ENCODE measurements at regions not wholly inside any gene's neighbourhood (a gene's known extent, or its start where the extent isn't known, plus 50 kb on each side); places are given as distances from the start of the nearest gene placed in this dataset.

DNA sequence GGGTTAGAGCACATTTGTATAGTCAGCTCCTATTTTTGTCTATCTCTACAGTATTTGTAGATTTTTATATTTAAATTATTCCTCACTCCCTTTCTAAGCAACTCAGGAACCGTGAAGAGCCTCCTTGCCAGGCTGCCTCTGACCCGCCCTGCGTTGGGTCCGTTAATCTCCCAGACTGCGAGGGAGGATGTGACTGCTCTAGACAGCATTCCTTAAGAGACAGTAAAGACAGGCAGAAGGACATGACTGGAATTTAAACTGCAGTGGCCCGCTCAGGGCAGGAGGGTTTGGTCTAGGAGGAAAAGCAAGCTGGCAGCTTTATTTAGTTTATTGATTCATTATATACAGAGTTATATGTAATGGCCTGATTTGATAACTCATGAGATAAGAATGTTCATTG, 413.7 kb downstream of the TMEM135 start:
- Histone ChIP-seq H3K4me2 (ENCODE audit: insufficient read depth, insufficient read length, low read length) (no peak overlapping the region), H3K9me3 (ENCODE audit: control insufficient read depth, low read depth, low read length) (no peaks in the 10 kb centered on the region), H3K56ac (ENCODE audit: insufficient read length, low read depth, low read length) (no peak overlapping the region)

More for the DNA sequence above, 413.7 kb downstream of the TMEM135 start:
- Histone ChIP-seq H2BK12ac (ENCODE audit: insufficient read length, low read depth, low read length) (no peak overlapping the region), H4K5ac (ENCODE audit: insufficient read length, low read depth, low read length) (no peak overlapping the region), H4K8ac (replicated peaks; ENCODE audit: insufficient read length, low read depth, low read length) (no peak overlapping the region), H2BK20ac (ENCODE audit: low read depth, low read length, poor library complexity, severe bottlenecking) (no peak overlapping the region), H2BK5ac (ENCODE audit: insufficient read length, low read length) (no peak overlapping the region), H2BK120ac (ENCODE audit: low read depth, low read length, poor library complexity, severe bottlenecking) (no peak overlapping the region), H3K27me3 (ENCODE audit: insufficient read depth, low read length) (no peaks in the 10 kb centered on the region), H3K18ac (ENCODE audit: insufficient read length, low read depth, low read length) (no peak overlapping the region), H3T11ph (ENCODE audit: low read length) (no peak overlapping the region), H4K91ac (ENCODE audit: insufficient read length, low read depth, low read length) (no peak overlapping the region), H2AK5ac (ENCODE audit: insufficient read length, low read length) (no peak overlapping the region), H3K4me1 (ENCODE audit: insufficient read depth, low read length) (no peaks in the 10 kb centered on the region), H3K14ac (ENCODE audit: insufficient read depth, low read length) (no peak overlapping the region), H3K4ac (ENCODE audit: low read depth, low read length) (no peak overlapping the region), H3K23ac (ENCODE audit: insufficient read length, low read depth, low read length) (no peak overlapping the region), H2BK15ac (ENCODE audit: low read depth, low read length) (no peak overlapping the region), H3K79me1 (ENCODE audit: insufficient read depth, low read depth, low read length, poor library complexity, severe bottlenecking) (no peaks in the 10 kb centered on the region), H3K9ac (ENCODE audit: extremely low read depth, insufficient read length, low read length) (no peak overlapping the region), H3K27ac (ENCODE audit: insufficient read length, low read depth, low read length) (no peak overlapping the region), H2AFZ (ENCODE audit: low read length) (no peak overlapping the region), H3K23me2 (ENCODE audit: insufficient read length, low read depth, low read length, poor library complexity, severe bottlenecking) (no peaks in the 10 kb centered on the region), H4K20me1 (ENCODE audit: control insufficient read depth, insufficient read depth, insufficient read length) (no peaks in the 10 kb centered on the region), H3K79me2 (ENCODE audit: insufficient read depth, low read length) (no peaks in the 10 kb centered on the region)
- Mint-ChIP-seq H3K9me3 (no peaks in the 10 kb centered on the region; a peak in 1 of 5 replicates), H3K27me3 (ENCODE audit: low read depth) (no peaks in the 10 kb centered on the region; the same call in 1 of the 2 replicates), H3K4me3 (no peak overlapping the region), H3K4me1 (peaks cover 0 to 4% of the 10 kb centered on the region in 2 experiments; a peak in 1 of 4 replicates), H3K36me3 (ENCODE audit: insufficient read depth in 1 of 3, low read depth in 3 of 3) (no peaks in the 10 kb centered on the region), H3K27ac (no peak overlapping the region; a peak in 1 of 7 replicates)
- TF ChIP-seq, protein P1, sequence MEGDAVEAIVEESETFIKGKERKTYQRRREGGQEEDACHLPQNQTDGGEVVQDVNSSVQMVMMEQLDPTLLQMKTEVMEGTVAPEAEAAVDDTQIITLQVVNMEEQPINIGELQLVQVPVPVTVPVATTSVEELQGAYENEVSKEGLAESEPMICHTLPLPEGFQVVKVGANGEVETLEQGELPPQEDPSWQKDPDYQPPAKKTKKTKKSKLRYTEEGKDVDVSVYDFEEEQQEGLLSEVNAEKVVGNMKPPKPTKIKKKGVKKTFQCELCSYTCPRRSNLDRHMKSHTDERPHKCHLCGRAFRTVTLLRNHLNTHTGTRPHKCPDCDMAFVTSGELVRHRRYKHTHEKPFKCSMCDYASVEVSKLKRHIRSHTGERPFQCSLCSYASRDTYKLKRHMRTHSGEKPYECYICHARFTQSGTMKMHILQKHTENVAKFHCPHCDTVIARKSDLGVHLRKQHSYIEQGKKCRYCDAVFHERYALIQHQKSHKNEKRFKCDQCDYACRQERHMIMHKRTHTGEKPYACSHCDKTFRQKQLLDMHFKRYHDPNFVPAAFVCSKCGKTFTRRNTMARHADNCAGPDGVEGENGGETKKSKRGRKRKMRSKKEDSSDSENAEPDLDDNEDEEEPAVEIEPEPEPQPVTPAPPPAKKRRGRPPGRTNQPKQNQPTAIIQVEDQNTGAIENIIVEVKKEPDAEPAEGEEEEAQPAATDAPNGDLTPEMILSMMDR (conservative IDR thresholded peaks at IDR 0.05) = no peak
- DNase-seq = no peak
- WGBS (ENCODE audit: extremely low coverage, insufficient read length, low lambda C conversion rate) = no CpG with 5 or more reads among the region's 6 CpGs

Measured in H9 (cell line).